ENCODE measurements at regions not wholly inside any gene's neighbourhood (a gene's known extent, or its start where the extent isn't known, plus 50 kb on each side); places are given as distances from the start of the nearest gene placed in this dataset.

GRCh38 chr13:106161146-106161545, 374.3 kb downstream of the EFNB2 start:
- DNase-seq = no peak

- DNase-seq = no peak
Observed at GRCh38 chr13:106159295-106160195, 375.9 kb downstream of the EFNB2 start.

- DNase-seq = peak; percentile 100
Observed at GRCh38 chr13:106156468-106156867, 379.0 kb downstream of the EFNB2 start.

GRCh38 chr13:106155411-106155810, 380.1 kb downstream of the EFNB2 start:
- peak; percentile 81 for DNase-seq

GRCh38 chr13:106153876-106154275, 381.6 kb downstream of the EFNB2 start:
- no peak for DNase-seq

- no peak for DNase-seq
Observed at GRCh38 chr13:106153041-106153440, 382.4 kb downstream of the EFNB2 start.

GRCh38 chr13:106152047-106152446, 383.4 kb downstream of the EFNB2 start:
- no peak for DNase-seq

GRCh38 chr13:106151056-106151699, 384.3 kb downstream of the EFNB2 start:
- DNase-seq = peak; percentile 98

- DNase-seq = no peak
Observed at GRCh38 chr13:106145997-106146864, 389.2 kb downstream of the EFNB2 start.

GRCh38 chr13:106145070-106145469, 390.4 kb downstream of the EFNB2 start:
- DNase-seq = no peak

- DNase-seq = no peak
Observed at GRCh38 chr13:106143930-106144709, 391.3 kb downstream of the EFNB2 start.

- DNase-seq = peak; percentile 63
Observed at GRCh38 chr13:106143392-106143791, 392.1 kb downstream of the EFNB2 start.

- DNase-seq = no peak
Observed at GRCh38 chr13:106140476-106140875, 395.0 kb downstream of the EFNB2 start.

- DNase-seq = no peak
Observed at GRCh38 chr13:106139942-106140341, 395.5 kb downstream of the EFNB2 start.

GRCh38 chr13:106139377-106139776, 396.1 kb downstream of the EFNB2 start:
- no peak for DNase-seq

- DNase-seq = no peak
Observed at GRCh38 chr13:106138620-106139019, 396.8 kb downstream of the EFNB2 start.

GRCh38 chr13:106133025-106133424, 402.4 kb downstream of the EFNB2 start:
- peak; percentile 90 for DNase-seq

GRCh38 chr13:106132216-106132615, 403.2 kb downstream of the EFNB2 start:
- peak; percentile 31 for DNase-seq

- DNase-seq = no peak
Observed at GRCh38 chr13:106129993-106130392, 405.5 kb downstream of the EFNB2 start.

- DNase-seq = no peak
Observed at GRCh38 chr13:106129273-106129672, 406.2 kb downstream of the EFNB2 start.

- DNase-seq = no peak
Observed at GRCh38 chr13:106122234-106122633, 413.2 kb downstream of the EFNB2 start.

GRCh38 chr13:106121173-106121754, 414.2 kb downstream of the EFNB2 start:
- DNase-seq = no peak

Data from fibroblast of skin of right quadriceps (primary cell).